PC-9 (cell line): ENCODE measurements at regions not wholly inside any gene's neighbourhood (a gene's known extent, or its start where the extent isn't known, plus 50 kb on each side); places are given as distances from the start of the nearest gene placed in this dataset.

Experiments used
- BruUV-seq: library from RNA; stranded (reverse); fragments of 400-500 nt; replicated peaks from 2 replicates; lab custom pipeline; 2021; lab: Mats Ljungman, UMichigan
- CTCF ChIA-PET: fragments of 300-600 bp; sonication (Branson Sonifier 250); formaldehyde crosslinking; loops from one replicate; lab custom pipeline; 2022; ENCODE audit warnings: antibody characterized with exemption; lab: Charles Lee
- POLR2A ChIA-PET: fragments of 300-600 bp; sonication (Branson Sonifier 250); formaldehyde crosslinking; loops from one replicate; lab custom pipeline; 2022; ENCODE audit warnings: antibody characterized with exemption; ENCODE audit not compliant: unreplicated experiment; lab: Charles Lee
- DNase-seq, 2 experiments: peaks; one replicate each; pipeline versions ENCODE4 v3.0.0 to v3.0.0-alpha.2; 2015 to 2022; ENCODE audit warnings: mixed read lengths in 1 of 2
- H2AFZ ChIP-seq: fragments of 200-600 bp; sonication (generic); 2 replicates; pipeline ENCODE4 v1.8.1; 2017; ENCODE audit warnings: antibody characterized with exemption
- H3F3A ChIP-seq: fragments of 200-600 bp; sonication (generic); 2 replicates; pipeline ENCODE4 v1.8.1; 2017; ENCODE audit warnings: antibody characterized with exemption, mild to moderate bottlenecking, low read depth; ENCODE audit not compliant: insufficient read depth
- H3K27ac ChIP-seq: fragments of 200-600 bp; sonication (generic); 2 replicates; pipeline ENCODE4 v1.6.1; 2016; ENCODE audit warnings: mixed run types
- H3K27me3 ChIP-seq: fragments of 200-600 bp; sonication (generic); 2 replicates; pipeline ENCODE4 v1.6.1; 2016; ENCODE audit warnings: low read depth, mixed run types; ENCODE audit not compliant: insufficient read depth
- H3K36me3 ChIP-seq: fragments of 200-600 bp; sonication (generic); 2 replicates; pipeline ENCODE4 v1.6.1; 2016; ENCODE audit warnings: low read depth, mixed run types
- H3K4me1 ChIP-seq: fragments of 200-600 bp; sonication (generic); replicated peaks from 2 replicates; pipeline ENCODE4 v1.6.1; 2016; ENCODE audit warnings: mixed run types; ENCODE audit not compliant: insufficient read depth
- H3K4me2 ChIP-seq: fragments of 200-600 bp; sonication (generic); 2 replicates; pipeline ENCODE4 v1.6.1; 2017; ENCODE audit warnings: mixed run types
- H3K4me3 ChIP-seq: fragments of 200-600 bp; sonication (generic); 2 replicates; pipeline ENCODE4 v1.6.1; 2016; ENCODE audit warnings: mixed run types
- H3K79me2 ChIP-seq: fragments of 200-600 bp; sonication (generic); 2 replicates; pipeline ENCODE4 v1.6.1; 2017; ENCODE audit warnings: low read depth, mixed run types
- H3K9me2 ChIP-seq: fragments of 200-600 bp; sonication (generic); 2 replicates; pipeline ENCODE4 v1.8.1; 2017; ENCODE audit warnings: mild to moderate bottlenecking; ENCODE audit not compliant: insufficient read depth
- H3K9me3 ChIP-seq: fragments of 200-600 bp; sonication (generic); 2 replicates; pipeline ENCODE4 v1.8.1; 2016; ENCODE audit warnings: low read depth; ENCODE audit not compliant: insufficient read depth
- H4K20me1 ChIP-seq: fragments of 200-600 bp; sonication (generic); 2 replicates; pipeline ENCODE4 v1.8.1; 2017; ENCODE audit not compliant: insufficient read depth
- CTCF ChIP-seq: fragments of 200-600 bp; sonication (generic); conservative IDR thresholded peaks from 2 replicates; pipeline ENCODE4 v1.6.1; 2017; ENCODE audit warnings: mixed run types, antibody characterized with exemption, mild to moderate bottlenecking, moderate library complexity
- EZH2 ChIP-seq: fragments of 200-600 bp; sonication (generic); IDR thresholded peaks from 2 replicates; pipeline ENCODE4 v1.8.0; 2017; ENCODE audit warnings: antibody characterized with exemption, low read depth
- intact Hi-C: fragments of 100-400 bp; cut with micrococcal nuclease; formaldehyde crosslinking; loops from one replicate; pipeline ENCODE4 v1.10.0; 2022; ENCODE audit not compliant: unreplicated experiment

- POLR2A ChIA-PET, result no interaction called here
- no peak overlapping the region for H3K4me2 ChIP-seq
- no peaks in the 10 kb centered on the region for H3K36me3 ChIP-seq
- no peaks in the 10 kb centered on the region for H3F3A ChIP-seq
- H2AFZ ChIP-seq, result no peak overlapping the region
- no peaks in the 10 kb centered on the region for H3K9me2 ChIP-seq
- H4K20me1 ChIP-seq, result no peaks in the 10 kb centered on the region
- no peak overlapping the region for H3K27ac ChIP-seq
- peaks cover 8% of the 10 kb centered on the region; the same call in 1 of the 2 replicates for H3K9me3 ChIP-seq
- no peak overlapping the region for H3K4me3 ChIP-seq
- CTCF ChIA-PET, result no interaction called here
- no peaks in the 10 kb centered on the region for H3K79me2 ChIP-seq
- TF ChIP-seq CTCF (no peak), EZH2 (no peak)
- no peaks in the 10 kb centered on the region for H3K4me1 ChIP-seq
- no TSS peak for BruUV-seq
- DNase-seq, result no peak
- intact Hi-C loops, result no loop called here
- no peaks in the 10 kb centered on the region for H3K27me3 ChIP-seq
Observed at GRCh38 chr13:104805346-104805745, 1730.1 kb downstream of the EFNB2 start.

GRCh38 chr13:104799152-104799551 is 1732.9 kb upstream of the SLC10A2 start:
- no peak for TF ChIP-seq CTCF
- TF ChIP-seq EZH2, result no peak
- Histone ChIP-seq H3K9me2 (no peaks in the 10 kb centered on the region), H2AFZ (no peak overlapping the region), H3F3A (no peaks in the 10 kb centered on the region), H3K36me3 (no peaks in the 10 kb centered on the region), H3K9me3 (no peaks in the 10 kb centered on the region), H3K4me2 (no peak overlapping the region), H3K27me3 (no peaks in the 10 kb centered on the region), H3K4me3 (no peak overlapping the region), H4K20me1 (no peaks in the 10 kb centered on the region), H3K27ac (no peak overlapping the region), H3K4me1 (no peaks in the 10 kb centered on the region), H3K79me2 (no peaks in the 10 kb centered on the region)
- POLR2A ChIA-PET, result no interaction called here
- CTCF ChIA-PET, result no interaction called here
- no peak for DNase-seq
- BruUV-seq, result no TSS peak
- intact Hi-C loops, result no loop called here

GRCh38 chr13:104798486-104798885 is 1732.3 kb upstream of the SLC10A2 start:
- no peaks in the 10 kb centered on the region for H3K36me3 ChIP-seq
- TF ChIP-seq CTCF, result no peak
- no peak for TF ChIP-seq EZH2
- POLR2A ChIA-PET, result no interaction called here
- no peaks in the 10 kb centered on the region for H3K79me2 ChIP-seq
- H4K20me1 ChIP-seq, result no peaks in the 10 kb centered on the region
- no peak overlapping the region for H2AFZ ChIP-seq
- BruUV-seq, result no TSS peak
- no peak overlapping the region for H3K4me3 ChIP-seq
- no peak overlapping the region for H3K4me2 ChIP-seq
- no peaks in the 10 kb centered on the region for H3K4me1 ChIP-seq
- CTCF ChIA-PET, result no interaction called here
- no peaks in the 10 kb centered on the region for H3K9me2 ChIP-seq
- no peak for DNase-seq
- no peaks in the 10 kb centered on the region for H3F3A ChIP-seq
- H3K27ac ChIP-seq, result no peak overlapping the region
- H3K27me3 ChIP-seq, result no peaks in the 10 kb centered on the region
- no peaks in the 10 kb centered on the region for H3K9me3 ChIP-seq
- intact Hi-C loops, result no loop called here
